HG03097 (cell line): ENCODE measurements at regions not wholly inside any gene's neighbourhood (a gene's known extent, or its start where the extent isn't known, plus 50 kb on each side); places are given as distances from the start of the nearest gene placed in this dataset.

Experiments
- ATAC-seq: cut with Tn5 transposase; IDR thresholded peaks from one replicate; pipeline ENCODE4 v1.9.1; 2021; ENCODE audit not compliant: unreplicated experiment, low FRiP score

- no peak for ATAC-seq
Measured at GRCh38 chr9:103731541-103731940, 362.6 kb upstream of the SMC2 start.

GRCh38 chr9:103734471-103734870, 359.6 kb upstream of the SMC2 start:
- ATAC-seq: no peak

- ATAC-seq: no peak
Measured at GRCh38 chr9:103755441-103755840, 338.7 kb upstream of the SMC2 start.

- ATAC-seq: no peak
Measured at GRCh38 chr9:103755986-103756385, 338.1 kb upstream of the SMC2 start.

- ATAC-seq: no peak
Measured at GRCh38 chr9:103757062-103757461, 337.0 kb upstream of the SMC2 start.

- no peak for ATAC-seq
Measured at GRCh38 chr9:103761466-103761865, 332.6 kb upstream of the SMC2 start.

GRCh38 chr9:103789686-103790085, 304.4 kb upstream of the SMC2 start:
- ATAC-seq: no peak

- peak; percentile 99 for ATAC-seq
Measured at GRCh38 chr9:103798620-103799019, 295.5 kb upstream of the SMC2 start.

GRCh38 chr9:103799959-103800358, 294.1 kb upstream of the SMC2 start:
- ATAC-seq: no peak

GRCh38 chr9:103802068-103802467, 292.0 kb upstream of the SMC2 start:
- ATAC-seq: no peak

- ATAC-seq: no peak
Measured at GRCh38 chr9:103803245-103803644, 290.9 kb upstream of the SMC2 start.

GRCh38 chr9:103804077-103804735, 289.9 kb upstream of the SMC2 start:
- no peak for ATAC-seq

- no peak for ATAC-seq
Measured at GRCh38 chr9:103809745-103810144, 284.4 kb upstream of the SMC2 start.

GRCh38 chr9:103811462-103811861, 282.6 kb upstream of the SMC2 start:
- ATAC-seq: no peak

- no peak for ATAC-seq
Measured at GRCh38 chr9:103816146-103816545, 278.0 kb upstream of the SMC2 start.

- no peak for ATAC-seq
Measured at GRCh38 chr9:103819936-103820335, 274.2 kb upstream of the SMC2 start.

GRCh38 chr9:103821115-103821514, 273.0 kb upstream of the SMC2 start:
- ATAC-seq: no peak

- ATAC-seq: no peak
Measured at GRCh38 chr9:103837940-103838339, 256.2 kb upstream of the SMC2 start.

GRCh38 chr9:103839197-103839596, 254.9 kb upstream of the SMC2 start:
- no peak for ATAC-seq

GRCh38 chr9:103867886-103868285, 226.2 kb upstream of the SMC2 start:
- no peak for ATAC-seq

- ATAC-seq: no peak
Measured at GRCh38 chr9:103872811-103873210, 221.3 kb upstream of the SMC2 start.

- ATAC-seq: no peak
Measured at GRCh38 chr9:103881419-103881818, 212.7 kb upstream of the SMC2 start.

GRCh38 chr9:103889989-103890388, 204.1 kb upstream of the SMC2 start:
- ATAC-seq: no peak
